H1 (cell line): ENCODE measurements at regions not wholly inside any gene's neighbourhood (a gene's known extent, or its start where the extent isn't known, plus 50 kb on each side); places are given as distances from the start of the nearest gene placed in this dataset.

Experiments
- TF ChIP-seq, protein P1 (sequence below): fragments of 300-600 bp; sonication (generic); IDR thresholded peaks from 2 replicates; pipeline ENCODE4 v1.7.1; 2012; ENCODE audit warnings: low read length, moderate library complexity, mild to moderate bottlenecking, inconsistent platforms; ENCODE audit not compliant: insufficient replicate concordance

DNA sequence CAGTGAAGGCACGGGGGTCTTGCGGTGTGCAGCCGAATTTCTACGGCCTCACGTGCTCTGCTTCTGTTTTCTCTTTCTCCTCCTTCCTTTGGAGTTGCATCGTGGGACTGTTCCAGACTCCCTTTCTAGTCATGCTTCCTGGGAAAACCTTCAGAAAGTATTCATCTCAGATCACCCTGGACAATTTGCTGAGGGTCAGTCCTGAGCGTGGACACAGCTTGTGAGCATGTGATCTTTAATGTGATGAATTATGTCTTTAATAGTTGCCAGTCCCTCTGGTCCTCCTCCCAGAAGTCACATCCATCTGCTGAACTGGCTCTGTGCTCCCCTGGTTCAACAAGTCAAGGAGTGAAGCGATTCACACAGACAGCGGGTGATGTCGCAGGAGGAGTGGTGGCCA, 145.0 kb upstream of the PDE10A start (continued):
- TF ChIP-seq, protein P1, sequence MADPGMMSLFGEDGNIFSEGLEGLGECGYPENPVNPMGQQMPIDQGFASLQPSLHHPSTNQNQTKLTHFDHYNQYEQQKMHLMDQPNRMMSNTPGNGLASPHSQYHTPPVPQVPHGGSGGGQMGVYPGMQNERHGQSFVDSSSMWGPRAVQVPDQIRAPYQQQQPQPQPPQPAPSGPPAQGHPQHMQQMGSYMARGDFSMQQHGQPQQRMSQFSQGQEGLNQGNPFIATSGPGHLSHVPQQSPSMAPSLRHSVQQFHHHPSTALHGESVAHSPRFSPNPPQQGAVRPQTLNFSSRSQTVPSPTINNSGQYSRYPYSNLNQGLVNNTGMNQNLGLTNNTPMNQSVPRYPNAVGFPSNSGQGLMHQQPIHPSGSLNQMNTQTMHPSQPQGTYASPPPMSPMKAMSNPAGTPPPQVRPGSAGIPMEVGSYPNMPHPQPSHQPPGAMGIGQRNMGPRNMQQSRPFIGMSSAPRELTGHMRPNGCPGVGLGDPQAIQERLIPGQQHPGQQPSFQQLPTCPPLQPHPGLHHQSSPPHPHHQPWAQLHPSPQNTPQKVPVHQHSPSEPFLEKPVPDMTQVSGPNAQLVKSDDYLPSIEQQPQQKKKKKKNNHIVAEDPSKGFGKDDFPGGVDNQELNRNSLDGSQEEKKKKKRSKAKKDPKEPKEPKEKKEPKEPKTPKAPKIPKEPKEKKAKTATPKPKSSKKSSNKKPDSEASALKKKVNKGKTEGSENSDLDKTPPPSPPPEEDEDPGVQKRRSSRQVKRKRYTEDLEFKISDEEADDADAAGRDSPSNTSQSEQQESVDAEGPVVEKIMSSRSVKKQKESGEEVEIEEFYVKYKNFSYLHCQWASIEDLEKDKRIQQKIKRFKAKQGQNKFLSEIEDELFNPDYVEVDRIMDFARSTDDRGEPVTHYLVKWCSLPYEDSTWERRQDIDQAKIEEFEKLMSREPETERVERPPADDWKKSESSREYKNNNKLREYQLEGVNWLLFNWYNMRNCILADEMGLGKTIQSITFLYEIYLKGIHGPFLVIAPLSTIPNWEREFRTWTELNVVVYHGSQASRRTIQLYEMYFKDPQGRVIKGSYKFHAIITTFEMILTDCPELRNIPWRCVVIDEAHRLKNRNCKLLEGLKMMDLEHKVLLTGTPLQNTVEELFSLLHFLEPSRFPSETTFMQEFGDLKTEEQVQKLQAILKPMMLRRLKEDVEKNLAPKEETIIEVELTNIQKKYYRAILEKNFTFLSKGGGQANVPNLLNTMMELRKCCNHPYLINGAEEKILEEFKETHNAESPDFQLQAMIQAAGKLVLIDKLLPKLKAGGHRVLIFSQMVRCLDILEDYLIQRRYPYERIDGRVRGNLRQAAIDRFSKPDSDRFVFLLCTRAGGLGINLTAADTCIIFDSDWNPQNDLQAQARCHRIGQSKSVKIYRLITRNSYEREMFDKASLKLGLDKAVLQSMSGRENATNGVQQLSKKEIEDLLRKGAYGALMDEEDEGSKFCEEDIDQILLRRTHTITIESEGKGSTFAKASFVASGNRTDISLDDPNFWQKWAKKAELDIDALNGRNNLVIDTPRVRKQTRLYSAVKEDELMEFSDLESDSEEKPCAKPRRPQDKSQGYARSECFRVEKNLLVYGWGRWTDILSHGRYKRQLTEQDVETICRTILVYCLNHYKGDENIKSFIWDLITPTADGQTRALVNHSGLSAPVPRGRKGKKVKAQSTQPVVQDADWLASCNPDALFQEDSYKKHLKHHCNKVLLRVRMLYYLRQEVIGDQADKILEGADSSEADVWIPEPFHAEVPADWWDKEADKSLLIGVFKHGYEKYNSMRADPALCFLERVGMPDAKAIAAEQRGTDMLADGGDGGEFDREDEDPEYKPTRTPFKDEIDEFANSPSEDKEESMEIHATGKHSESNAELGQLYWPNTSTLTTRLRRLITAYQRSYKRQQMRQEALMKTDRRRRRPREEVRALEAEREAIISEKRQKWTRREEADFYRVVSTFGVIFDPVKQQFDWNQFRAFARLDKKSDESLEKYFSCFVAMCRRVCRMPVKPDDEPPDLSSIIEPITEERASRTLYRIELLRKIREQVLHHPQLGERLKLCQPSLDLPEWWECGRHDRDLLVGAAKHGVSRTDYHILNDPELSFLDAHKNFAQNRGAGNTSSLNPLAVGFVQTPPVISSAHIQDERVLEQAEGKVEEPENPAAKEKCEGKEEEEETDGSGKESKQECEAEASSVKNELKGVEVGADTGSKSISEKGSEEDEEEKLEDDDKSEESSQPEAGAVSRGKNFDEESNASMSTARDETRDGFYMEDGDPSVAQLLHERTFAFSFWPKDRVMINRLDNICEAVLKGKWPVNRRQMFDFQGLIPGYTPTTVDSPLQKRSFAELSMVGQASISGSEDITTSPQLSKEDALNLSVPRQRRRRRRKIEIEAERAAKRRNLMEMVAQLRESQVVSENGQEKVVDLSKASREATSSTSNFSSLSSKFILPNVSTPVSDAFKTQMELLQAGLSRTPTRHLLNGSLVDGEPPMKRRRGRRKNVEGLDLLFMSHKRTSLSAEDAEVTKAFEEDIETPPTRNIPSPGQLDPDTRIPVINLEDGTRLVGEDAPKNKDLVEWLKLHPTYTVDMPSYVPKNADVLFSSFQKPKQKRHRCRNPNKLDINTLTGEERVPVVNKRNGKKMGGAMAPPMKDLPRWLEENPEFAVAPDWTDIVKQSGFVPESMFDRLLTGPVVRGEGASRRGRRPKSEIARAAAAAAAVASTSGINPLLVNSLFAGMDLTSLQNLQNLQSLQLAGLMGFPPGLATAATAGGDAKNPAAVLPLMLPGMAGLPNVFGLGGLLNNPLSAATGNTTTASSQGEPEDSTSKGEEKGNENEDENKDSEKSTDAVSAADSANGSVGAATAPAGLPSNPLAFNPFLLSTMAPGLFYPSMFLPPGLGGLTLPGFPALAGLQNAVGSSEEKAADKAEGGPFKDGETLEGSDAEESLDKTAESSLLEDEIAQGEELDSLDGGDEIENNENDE: no peak
